Keratinocyte (primary cell): ENCODE measurements at regions not wholly inside any gene's neighbourhood (a gene's known extent, or its start where the extent isn't known, plus 50 kb on each side); places are given as distances from the start of the nearest gene placed in this dataset.

Experiments used
- DNase-seq: peaks from one replicate; pipeline ENCODE4 v3.0.0-alpha.2; 2011; ENCODE audit warnings: low read depth, missing footprints, low spot score
- FAIRE-seq: peaks from 2 replicates; lab custom pipeline; 2011; peaks lifted over from hg19 to GRCh38; lab: Jason Lieb, UNC
- H2AFZ ChIP-seq: 2 replicates; pipeline ENCODE4 v1.6.0; 2012; ENCODE audit warnings: low read length, control low read depth, inconsistent platforms; ENCODE audit not compliant: control insufficient read depth
- H3K27ac ChIP-seq: 2 replicates; pipeline ENCODE4 v1.5.1; 2011; ENCODE audit warnings: low read length; ENCODE audit not compliant: control insufficient read depth, insufficient read depth
- H3K27me3 ChIP-seq: 3 replicates; pipeline ENCODE4 v1.6.0; 2011; ENCODE audit warnings: low read length; ENCODE audit not compliant: control insufficient read depth, insufficient read depth; ENCODE audit errors: extremely low read depth
- H3K36me3 ChIP-seq, 2 experiments: 2 replicates in 1 of 2; 3 replicates in 1 of 2; pipeline ENCODE4 v1.5.1; 2011; ENCODE audit warnings: low read length in 2 of 2, mild to moderate bottlenecking in 1 of 2; ENCODE audit not compliant: control insufficient read depth in 2 of 2, insufficient read depth in 2 of 2; ENCODE audit errors: extremely low read depth in 1 of 2
- H3K4me1 ChIP-seq: 3 replicates; pipeline ENCODE4 v1.5.1; 2011; ENCODE audit warnings: low read length; ENCODE audit not compliant: control insufficient read depth, insufficient read depth; ENCODE audit errors: extremely low read depth
- H3K4me2 ChIP-seq: 3 replicates; pipeline ENCODE4 v1.6.0; 2011; ENCODE audit warnings: low read depth, low read length; ENCODE audit not compliant: control insufficient read depth, insufficient read depth; ENCODE audit errors: extremely low read depth
- H3K4me3 ChIP-seq, 3 experiments: fragments of 200-600 bp in 1 of 3; sonication (generic) in 1 of 3; 2 replicates in 2 of 3; 3 replicates in 1 of 3; pipeline ENCODE4 v1.5.1; 2011 to 2016; ENCODE audit warnings: low read length in 3 of 3, mild to moderate bottlenecking in 3 of 3, control low read depth in 2 of 3, inconsistent platforms in 1 of 3, low read depth in 1 of 3, mixed read lengths in 1 of 3, mixed run types in 1 of 3, moderate library complexity in 1 of 3; ENCODE audit not compliant: control insufficient read depth in 2 of 3, insufficient read depth in 2 of 3; ENCODE audit errors: extremely low read depth in 1 of 3
- H3K79me2 ChIP-seq: 2 replicates; pipeline ENCODE4 v1.6.0; 2012; ENCODE audit warnings: low read length; ENCODE audit not compliant: control insufficient read depth, insufficient read depth
- H3K9ac ChIP-seq: 3 replicates; pipeline ENCODE4 v1.6.0; 2011; ENCODE audit warnings: low read length; ENCODE audit not compliant: control insufficient read depth, insufficient read depth; ENCODE audit errors: extremely low read depth
- H3K9me1 ChIP-seq: 3 replicates; pipeline ENCODE4 v1.6.0; 2011; ENCODE audit warnings: low read length; ENCODE audit not compliant: control insufficient read depth, insufficient read depth; ENCODE audit errors: extremely low read depth
- H3K9me3 ChIP-seq: 2 replicates; pipeline ENCODE4 v1.5.1; 2012; ENCODE audit warnings: low read depth, low read length; ENCODE audit not compliant: control insufficient read depth
- H4K20me1 ChIP-seq: 3 replicates; pipeline ENCODE4 v1.6.0; 2011; ENCODE audit warnings: low read length; ENCODE audit not compliant: control insufficient read depth, insufficient read depth; ENCODE audit errors: extremely low read depth
- CTCF ChIP-seq, 3 experiments: IDR thresholded peaks in 1 of 3; conservative IDR thresholded peaks in 1 of 3; optimal IDR thresholded peaks in 1 of 3; 2 replicates in 2 of 3; 3 replicates in 1 of 3; pipeline versions ENCODE3 to v1.5.1; 2011; ENCODE audit warnings: low read length in 3 of 3, mild to moderate bottlenecking in 3 of 3, moderate library complexity in 2 of 3, control low read depth in 1 of 3, inconsistent platforms in 1 of 3; ENCODE audit not compliant: insufficient read depth in 2 of 3; ENCODE audit errors: extremely low read depth in 1 of 3
- EZH2 ChIP-seq: IDR thresholded peaks from one replicate; pipeline ENCODE4 v1.6.1; 2012; ENCODE audit warnings: inconsistent platforms, mild to moderate bottlenecking, low read length, moderate library complexity
- dilution Hi-C: fragments of 300-500 bp; cut with MboI; formaldehyde crosslinking; loops from one replicate; pipeline ENCODE4 v1.7.0; 2020; ENCODE audit warnings: low sequenced_read_pairs; ENCODE audit not compliant: extremely low pct_ligation_motif_present

DNA sequence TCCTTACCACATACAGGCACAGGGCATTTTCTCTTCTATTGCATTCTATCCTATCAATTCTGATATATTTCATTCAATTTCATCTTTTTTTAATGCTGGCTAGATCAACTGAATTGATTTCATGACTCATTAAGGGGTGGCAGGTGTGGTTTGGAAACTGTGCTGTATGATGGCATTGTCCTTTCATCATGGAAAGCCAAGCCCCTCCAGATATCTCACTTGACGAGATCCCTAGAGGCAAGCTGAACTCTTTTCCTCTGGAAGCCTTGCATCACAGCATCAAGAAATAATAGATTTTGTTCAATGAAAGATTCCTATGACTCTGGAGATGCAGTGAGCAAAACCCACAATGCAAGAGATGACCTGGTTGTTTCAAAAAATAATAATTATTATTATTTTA lies 401.2 kb downstream of the PREX1 start:
- dilution Hi-C loops, result no loop called here
- no peak for FAIRE-seq

DNA sequence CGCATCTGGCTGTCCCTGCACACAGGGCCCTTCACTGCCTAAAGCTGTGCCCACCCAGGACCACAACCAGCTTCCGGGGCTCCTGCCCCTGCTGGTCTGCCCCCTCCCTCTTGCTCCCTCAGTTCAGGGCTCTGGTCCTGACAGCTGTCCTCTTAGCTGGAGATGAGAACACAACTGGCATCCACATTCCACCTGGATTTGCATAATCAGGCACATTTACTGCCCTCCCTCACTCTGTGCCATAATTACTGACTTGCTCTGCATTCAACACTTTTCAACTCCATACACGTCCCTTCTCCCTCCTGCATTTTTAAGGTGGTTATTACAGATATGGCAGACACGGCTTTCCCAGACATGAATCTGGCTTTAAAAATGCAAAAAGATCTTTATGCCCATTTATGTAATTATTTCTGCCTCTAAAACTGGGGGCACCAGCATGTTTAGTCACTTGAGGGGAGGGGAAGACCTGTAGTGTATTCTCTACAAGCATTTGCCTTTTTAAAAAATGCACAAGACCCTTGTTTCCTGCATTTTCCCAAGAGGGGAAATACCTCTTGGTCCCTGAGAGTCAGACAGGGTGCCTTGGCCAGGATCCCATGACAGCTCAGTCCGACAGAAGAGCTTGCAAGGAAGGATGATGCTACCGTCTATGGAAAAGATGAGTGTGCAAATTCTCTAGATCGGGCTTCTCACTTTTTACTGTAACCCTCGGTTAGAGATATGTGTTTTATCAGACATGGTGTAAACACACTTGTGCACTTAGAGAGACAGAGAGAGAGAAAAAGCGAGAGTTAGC lies 401.8 kb downstream of the PREX1 start:
- dilution Hi-C loops, result no loop called here
- H3K27me3 ChIP-seq, result no peaks in the 10 kb centered on the region
- H3K4me2 ChIP-seq, result no peak overlapping the region
- H3K36me3 ChIP-seq, result no peaks in the 10 kb centered on the region
- FAIRE-seq (no peak), DNase-seq (no peak)
- no peak overlapping the region for H3K9ac ChIP-seq
- H3K4me1 ChIP-seq, result no peaks in the 10 kb centered on the region
- H3K79me2 ChIP-seq, result no peaks in the 10 kb centered on the region
- no peaks in the 10 kb centered on the region for H3K9me1 ChIP-seq
- H4K20me1 ChIP-seq, result no peaks in the 10 kb centered on the region
- no peak overlapping the region for H3K27ac ChIP-seq
- H2AFZ ChIP-seq, result no peak overlapping the region
- no peak overlapping the region for H3K4me3 ChIP-seq
- TF ChIP-seq CTCF (optimal IDR thresholded peaks at IDR 0.05 in 1 of 3, IDR thresholded peaks at IDR 0.05 in 1 of 3, conservative IDR thresholded peaks at IDR 0.05 in 1 of 3; ENCODE audit: extremely low read depth in 1 of 3, insufficient read depth in 2 of 3, low read length in 3 of 3), result no peak
- TF ChIP-seq EZH2, result no peak
- no peaks in the 10 kb centered on the region for H3K9me3 ChIP-seq

More for the DNA sequence above, 401.2 kb downstream of the PREX1 start:
- TF ChIP-seq CTCF (optimal IDR thresholded peaks at IDR 0.05 in 1 of 3, IDR thresholded peaks at IDR 0.05 in 1 of 3, conservative IDR thresholded peaks at IDR 0.05 in 1 of 3; ENCODE audit: extremely low read depth in 1 of 3, insufficient read depth in 2 of 3, low read length in 3 of 3), result no peak
- no peak for TF ChIP-seq EZH2
- no peaks in the 10 kb centered on the region for H3K4me1 ChIP-seq
- H3K36me3 ChIP-seq, result no peaks in the 10 kb centered on the region
- H3K79me2 ChIP-seq, result no peaks in the 10 kb centered on the region
- no peak overlapping the region for H3K9ac ChIP-seq
- no peaks in the 10 kb centered on the region for H3K27me3 ChIP-seq
- no peak for DNase-seq
- no peak overlapping the region for H3K27ac ChIP-seq
- no peaks in the 10 kb centered on the region for H4K20me1 ChIP-seq
- no peaks in the 10 kb centered on the region for H3K9me3 ChIP-seq
- H3K4me3 ChIP-seq, result no peak overlapping the region
- no peaks in the 10 kb centered on the region for H3K9me1 ChIP-seq
- H2AFZ ChIP-seq, result no peak overlapping the region
- H3K4me2 ChIP-seq, result no peak overlapping the region
